Psoas muscle (tissue), 7 donors: ENCODE measurements at regions not wholly inside any gene's neighbourhood (a gene's known extent, or its start where the extent isn't known, plus 50 kb on each side); places are given as distances from the start of the nearest gene placed in this dataset.

Experiments
- ATAC-seq, 4 donors: fragments of 200-7000 bp; cut with Tn5 transposase; one replicate each; pipeline ENCODE4 v1.9.1; 2020; ENCODE audit warnings: moderate library complexity in 3 of 4, mild to moderate bottlenecking in 2 of 4
- DNase-seq, 2 donors: peaks; one replicate each; pipeline ENCODE4 v3.0.0-alpha.2; 2020
- H3K27ac ChIP-seq: fragments of 200-600 bp; one replicate; pipeline ENCODE4 v1.8.0; 2022
- H3K27me3 ChIP-seq, 3 donors: fragments of 200-600 bp in 1 of 3; one replicate each; pipeline versions ENCODE4 v1.6.1 to v1.8.0; 2013 to 2022; ENCODE audit warnings: low read length in 2 of 3, mild to moderate bottlenecking in 2 of 3, moderate library complexity in 1 of 3; ENCODE audit not compliant: insufficient read depth in 3 of 3
- H3K36me3 ChIP-seq, 2 donors: fragments of 200-600 bp in 1 of 2; one replicate each; pipeline versions ENCODE4 v1.6.1 to v1.8.0; 2013 to 2022; ENCODE audit warnings: low read depth in 1 of 2, mild to moderate bottlenecking in 1 of 2, moderate library complexity in 1 of 2; ENCODE audit not compliant: insufficient read depth in 1 of 2
- H3K4me1 ChIP-seq: fragments of 200-600 bp; one replicate; pipeline ENCODE4 v1.8.0; 2022
- H3K4me3 ChIP-seq: fragments of 200-600 bp; one replicate; pipeline ENCODE4 v1.8.0; 2022; ENCODE audit warnings: mild to moderate bottlenecking
- H3K9me3 ChIP-seq: fragments of 200-600 bp; one replicate; pipeline ENCODE4 v1.8.0; 2022
- CTCF ChIP-seq: fragments of 200-600 bp; IDR thresholded peaks from one replicate; pipeline ENCODE4 v1.8.0; 2022; ENCODE audit warnings: antibody characterized with exemption
- WGBS, 3 donors: extraction: QIAGEN DNeasy Blood & Tissue Kit; methylation state at CpG; one replicate each; pipeline versions ENCODE4 v1.1.6 to v1.1.7; 2013; 5-methylcytosine and 5-hydroxymethylcytosine counted together
- intact Hi-C, 2 donors: fragments of 100-400 bp; cut with DNase I; formaldehyde crosslinking; loops; one replicate each; pipeline versions ENCODE4 v1.11.0 to v1.14.2; 2022
- donor health status: healthy with polysubstance abuse.
- donor health status: DM: no; HTN: no; CAD: no; lungs with moderate emphysema.
- donor health status: Bipolar disorder and iron deficiency.
- donor health status: healthy.
- donor health status: DM: yes; HTN: yes; CAD: no.
- donor health status: DM: no; HTN: no; CAD: no.
- donor health status: DM: yes; HTN: yes; CAD: no.

DNA sequence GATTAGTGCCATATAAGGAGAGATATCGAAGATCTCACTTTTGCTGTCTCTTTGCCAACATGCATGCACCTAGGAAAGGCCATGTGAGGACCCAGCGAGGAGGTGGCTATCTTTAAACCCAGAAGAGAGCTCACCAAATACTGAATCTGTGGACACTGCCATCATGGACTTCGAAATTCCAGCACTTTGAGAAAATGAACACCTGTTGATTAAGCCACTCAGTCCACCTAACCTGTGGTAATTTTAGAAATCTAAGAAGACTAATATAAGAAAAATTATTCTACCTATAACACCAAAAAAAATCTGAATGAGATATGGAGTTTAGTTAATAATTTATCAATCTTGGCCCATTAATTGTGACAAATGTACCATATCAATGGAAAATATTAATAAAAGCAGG is 193.6 kb upstream of the CARD18 start:
- H3K4me1 ChIP-seq: no peaks in the 10 kb centered on the region
- no peak overlapping the region for H3K27ac ChIP-seq
- no peaks in the 10 kb centered on the region for H3K36me3 ChIP-seq
- TF ChIP-seq CTCF: no peak
- DNase-seq: no peak
- H3K27me3 ChIP-seq: no peaks in the 10 kb centered on the region
- intact Hi-C loops: no loop called here
- 84 to 89% (median 86%) methylated on average over 3 of the region's 3 CpGs for WGBS, 3 donors
- peaks cover 8% of the 10 kb centered on the region for H3K9me3 ChIP-seq
- no peak overlapping the region for H3K4me3 ChIP-seq
- no peak for ATAC-seq

GRCh38 chr11:105332171-105332570 is 192.6 kb upstream of the CARD18 start:
- intact Hi-C loops: no loop called here
- WGBS, 3 donors: 70 to 80% (median 72%) methylated on average over 3 of the region's 3 CpGs
- Histone ChIP-seq H3K4me3 (no peak overlapping the region), H3K27ac (no peak overlapping the region), H3K36me3 (no peaks in the 10 kb centered on the region), H3K4me1 (no peaks in the 10 kb centered on the region), H3K27me3 (no peaks in the 10 kb centered on the region), H3K9me3 (no peaks in the 10 kb centered on the region)
- ATAC-seq (no peak), DNase-seq (no peak)
- TF ChIP-seq CTCF: no peak

- Histone ChIP-seq H3K36me3 (no peaks in the 10 kb centered on the region), H3K4me1 (no peaks in the 10 kb centered on the region), H3K27me3 (no peaks in the 10 kb centered on the region), H3K4me3 (no peak overlapping the region), H3K9me3 (no peaks in the 10 kb centered on the region), H3K27ac (no peak overlapping the region)
- TF ChIP-seq CTCF: no peak
- ATAC-seq: no peak
- intact Hi-C loops: no loop called here
- WGBS, 3 donors: 43 to 53% (median 46%) methylated on average over 1 of the region's 1 CpG
- no peak for DNase-seq
Observed at GRCh38 chr11:105328061-105328460, 188.5 kb upstream of the CARD18 start.

GRCh38 chr11:105324156-105324555 is 184.6 kb upstream of the CARD18 start:
- no peaks in the 10 kb centered on the region for H3K9me3 ChIP-seq
- H3K36me3 ChIP-seq: no peaks in the 10 kb centered on the region
- intact Hi-C loops: no loop called here
- H3K4me1 ChIP-seq: no peaks in the 10 kb centered on the region
- no peak for DNase-seq
- no peak overlapping the region for H3K4me3 ChIP-seq
- H3K27ac ChIP-seq: no peak overlapping the region
- ATAC-seq: no peak
- H3K27me3 ChIP-seq: no peaks in the 10 kb centered on the region
- 79 to 82% (median 79%) methylated on average over 7 of the region's 7 CpGs for WGBS, 3 donors
- TF ChIP-seq CTCF: no peak

DNA sequence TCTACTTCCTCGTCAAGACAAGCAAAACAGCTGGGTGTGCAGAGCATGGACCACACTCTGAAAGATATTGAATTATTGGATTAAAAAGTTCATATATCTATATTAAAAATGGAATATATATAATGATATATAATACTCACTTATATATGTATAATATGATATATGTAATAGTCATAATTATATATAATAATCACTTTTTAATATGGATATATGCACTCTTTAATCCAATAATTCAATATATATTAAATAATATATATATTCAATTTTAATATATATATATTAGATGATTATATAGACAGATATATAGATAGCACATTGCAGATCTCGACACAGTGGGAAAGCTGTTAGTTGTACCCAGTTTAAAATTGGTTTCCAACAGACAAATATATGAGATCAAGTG is 182.1 kb upstream of the CARD18 start:
- no peak for ATAC-seq
- Histone ChIP-seq H3K4me3 (no peak overlapping the region), H3K27ac (no peak overlapping the region), H3K9me3 (no peaks in the 10 kb centered on the region), H3K36me3 (no peaks in the 10 kb centered on the region), H3K27me3 (no peaks in the 10 kb centered on the region), H3K4me1 (no peaks in the 10 kb centered on the region)
- 80 to 87% (median 84%) methylated on average over 2 of the region's 2 CpGs for WGBS, 3 donors
- no peak for DNase-seq
- TF ChIP-seq CTCF: no peak
- intact Hi-C loops: no loop called here
